SK-N-SH (cell line): ENCODE measurements at regions not wholly inside any gene's neighbourhood (a gene's known extent, or its start where the extent isn't known, plus 50 kb on each side); places are given as distances from the start of the nearest gene placed in this dataset.

Experiments used
- CTCF ChIA-PET: fragments of 300-600, 350-600 bp; formaldehyde crosslinking; extraction: SDS; loops from one replicate; lab custom pipeline; 2021; lab: Yijun Ruan, JAX
- POLR2A ChIA-PET: fragments of 350-600 bp; sonication (Branson Sonifier 250); formaldehyde crosslinking; extraction: SDS; loops from one replicate; lab custom pipeline; 2020; ENCODE audit warnings: antibody characterized with exemption, inconsistent platforms; lab: Yijun Ruan, JAX
- DNase-seq: peaks from one replicate; pipeline ENCODE4 v3.0.0; 2012
- H2AFZ ChIP-seq: fragments of 200-600 bp; sonication (generic); 2 replicates; pipeline ENCODE4 v1.8.1; 2016; ENCODE audit warnings: antibody characterized with exemption, mild to moderate bottlenecking, low read depth
- H3F3A ChIP-seq: fragments of 200-600 bp; sonication (generic); replicated peaks from 2 replicates; pipeline ENCODE3; 2016; ENCODE audit warnings: antibody characterized with exemption, mild to moderate bottlenecking; ENCODE audit not compliant: insufficient read depth
- H3K27ac ChIP-seq, 2 experiments: fragments of 200-500 bp in 1 of 2; fragments of 200-600 bp in 1 of 2; sonication (Bioruptor generic) in 1 of 2; sonication (generic), shearing (Covaris generic) in 1 of 2; 2 replicates each; pipeline versions ENCODE4 v1.5.1 to v1.6.1; 2014 to 2016; ENCODE audit warnings: low read depth in 2 of 2, inconsistent platforms in 1 of 2, low read length in 1 of 2, mild to moderate bottlenecking in 1 of 2, mixed read lengths in 1 of 2
- H3K27me3 ChIP-seq: fragments of 200-600 bp; sonication (generic), shearing (Covaris generic); 2 replicates; pipeline ENCODE4 v1.6.1; 2016; ENCODE audit warnings: mixed run types; ENCODE audit not compliant: insufficient read depth
- H3K36me3 ChIP-seq, 2 experiments: fragments of 200-500 bp in 1 of 2; fragments of 200-600 bp in 1 of 2; sonication (Bioruptor generic) in 1 of 2; sonication (generic) in 1 of 2; replicated peaks in 1 of 2; 2 replicates each; pipeline versions ENCODE3 to v1.5.1; 2014 to 2016; ENCODE audit warnings: low read length in 1 of 2, mild to moderate bottlenecking in 1 of 2; ENCODE audit not compliant: insufficient read depth in 2 of 2, control insufficient read depth in 1 of 2
- H3K4me1 ChIP-seq, 2 experiments: fragments of 200-500 bp in 1 of 2; fragments of 200-600 bp in 1 of 2; sonication (Bioruptor generic) in 1 of 2; sonication (generic), shearing (Covaris generic) in 1 of 2; 2 replicates each; pipeline versions ENCODE4 v1.5.1 to v1.6.1; 2014 to 2016; ENCODE audit warnings: low read depth in 1 of 2, low read length in 1 of 2, mixed run types in 1 of 2; ENCODE audit not compliant: insufficient read depth in 2 of 2, control insufficient read depth in 1 of 2
- H3K4me2 ChIP-seq: fragments of 200-600 bp; sonication (generic), shearing (Covaris generic); 2 replicates; pipeline ENCODE4 v1.6.1; 2017; ENCODE audit warnings: mixed run types
- H3K4me3 ChIP-seq, 2 experiments: fragments of 200-500 bp in 1 of 2; fragments of 200-600 bp in 1 of 2; sonication (Bioruptor generic) in 1 of 2; sonication (generic), shearing (Covaris generic) in 1 of 2; 2 replicates each; pipeline versions ENCODE4 v1.5.1 to v1.8.1; 2014 to 2016; ENCODE audit warnings: low read depth in 2 of 2, inconsistent platforms in 1 of 2, low read length in 1 of 2, mild to moderate bottlenecking in 1 of 2, mixed read lengths in 1 of 2, moderate library complexity in 1 of 2
- H3K79me2 ChIP-seq: fragments of 200-600 bp; sonication (generic); 2 replicates; pipeline ENCODE4 v1.8.1; 2017; ENCODE audit warnings: mild to moderate bottlenecking; ENCODE audit not compliant: insufficient read depth
- H3K9ac ChIP-seq: fragments of 200-600 bp; sonication (generic); 2 replicates; pipeline ENCODE4 v1.6.1; 2017; ENCODE audit warnings: mixed run types
- H3K9me2 ChIP-seq: fragments of 200-600 bp; sonication (generic); 2 replicates; pipeline ENCODE4 v1.6.1; 2017; ENCODE audit warnings: mixed run types
- H3K9me3 ChIP-seq: fragments of 200-600 bp; sonication (generic); 2 replicates; pipeline ENCODE4 v1.6.1; 2017; ENCODE audit warnings: mixed run types, mild to moderate bottlenecking, moderate library complexity
- H4K20me1 ChIP-seq: fragments of 200-600 bp; sonication (generic); 2 replicates; pipeline ENCODE4 v1.6.1; 2017; ENCODE audit warnings: mild to moderate bottlenecking, mixed run types; ENCODE audit not compliant: insufficient read depth
- CHD2 ChIP-seq: fragments of 150-350 bp; IDR thresholded peaks from 2 replicates; pipeline ENCODE4 v1.6.1; 2018; ENCODE audit warnings: low read length; ENCODE audit not compliant: partially characterized antibody
- CTCF ChIP-seq: fragments of 200-600 bp; sonication (generic); IDR thresholded peaks from 2 replicates; pipeline ENCODE4 v1.6.1; 2017; ENCODE audit warnings: antibody characterized with exemption, mild to moderate bottlenecking, moderate library complexity
- EP300 ChIP-seq, 2 experiments: IDR thresholded peaks; 2 replicates each; pipeline versions ENCODE4 v1.4.0 to v1.6.1; 2012; ENCODE audit warnings: borderline replicate concordance in 1 of 2, low read depth in 1 of 2, low read length in 1 of 2
- FOSL2 ChIP-seq: IDR thresholded peaks from 2 replicates; pipeline ENCODE4 v1.4.0; 2012; ENCODE audit warnings: low read depth, mild to moderate bottlenecking, moderate library complexity, borderline replicate concordance
- FOXM1 ChIP-seq: IDR thresholded peaks from 2 replicates; pipeline ENCODE4 v1.4.0; 2012; ENCODE audit warnings: low read depth, mild to moderate bottlenecking
- GABPA ChIP-seq: IDR thresholded peaks from 2 replicates; pipeline ENCODE4 v1.4.0; 2012; ENCODE audit warnings: low read depth, mild to moderate bottlenecking
- JUND ChIP-seq: IDR thresholded peaks from 2 replicates; pipeline ENCODE4 v1.4.0; 2012
- MXI1 ChIP-seq: IDR thresholded peaks from 2 replicates; pipeline ENCODE4 v1.6.1; 2012; ENCODE audit warnings: mild to moderate bottlenecking, low read depth, low read length, improper control_type of control experiment
- NFIC ChIP-seq: IDR thresholded peaks from 2 replicates; pipeline ENCODE4 v1.4.0; 2012; ENCODE audit warnings: borderline replicate concordance
- PBX3 ChIP-seq: IDR thresholded peaks from 2 replicates; pipeline ENCODE4; 2012
- POLR2AphosphoS5 ChIP-seq: IDR thresholded peaks from 2 replicates; pipeline ENCODE4 v1.6.1; 2012; ENCODE audit warnings: low read depth, low read length
- REST ChIP-seq: IDR thresholded peaks from 2 replicates; pipeline ENCODE4 v1.6.1; 2012; ENCODE audit warnings: mild to moderate bottlenecking, low read depth, low read length, moderate library complexity
- RFX5 ChIP-seq: IDR thresholded peaks from 2 replicates; pipeline ENCODE4 v1.6.1; 2012; ENCODE audit warnings: mild to moderate bottlenecking, improper control_type of control experiment, low read length
- RXRA ChIP-seq: IDR thresholded peaks from 2 replicates; pipeline ENCODE4 v1.4.0; 2012; ENCODE audit warnings: low read depth, mild to moderate bottlenecking, borderline replicate concordance
- SIN3A ChIP-seq: IDR thresholded peaks from 2 replicates; pipeline ENCODE4 v1.6.1; 2012; ENCODE audit warnings: low read depth, mild to moderate bottlenecking, low read length, moderate library complexity, borderline replicate concordance
- SMC3 ChIP-seq: IDR thresholded peaks from 2 replicates; pipeline ENCODE4 v1.6.1; 2012; ENCODE audit warnings: low read depth, low read length, improper control_type of control experiment
- TCF12 ChIP-seq: IDR thresholded peaks from 2 replicates; pipeline ENCODE4 v1.4.0; 2012
- TEAD4 ChIP-seq: IDR thresholded peaks from 2 replicates; pipeline ENCODE4 v1.4.0; 2012; ENCODE audit warnings: mild to moderate bottlenecking, borderline replicate concordance; ENCODE audit not compliant: insufficient read depth
- WGBS: methylation state at CpG from one replicate; pipeline ENCODE4 v1.1.6; 2017; ENCODE audit warnings: low lambda C conversion rate; 5-methylcytosine and 5-hydroxymethylcytosine counted together

GRCh38 chr10:35735412-35735811 lies 93.3 kb upstream of the FZD8 start:
- H3K27me3 ChIP-seq: no peaks in the 10 kb centered on the region
- no peaks in the 10 kb centered on the region for H3K9me2 ChIP-seq
- no peaks in the 10 kb centered on the region for H4K20me1 ChIP-seq
- ChIA-PET POLR2A (no interaction called here), CTCF (no interaction called here)
- no peak for DNase-seq
- no peaks in the 10 kb centered on the region for H3K9me3 ChIP-seq
- H2AFZ ChIP-seq: no peak overlapping the region
- H3K4me1 ChIP-seq: no peaks in the 10 kb centered on the region
- no peaks in the 10 kb centered on the region for H3K36me3 ChIP-seq
- 46% methylated on average over 5 of the region's 5 CpGs for whole genome bisulfite sequencing
- no peak overlapping the region for H3K4me2 ChIP-seq
- no peaks in the 10 kb centered on the region for H3F3A ChIP-seq
- no peak overlapping the region for H3K27ac ChIP-seq
- H3K4me3 ChIP-seq: no peak overlapping the region
- no peaks in the 10 kb centered on the region for H3K79me2 ChIP-seq
- H3K9ac ChIP-seq: no peak overlapping the region
- TF ChIP-seq FOSL2 (no peak), MXI1 (no peak), EP300 (IDR thresholded peaks at IDR 0.05; ENCODE audit: borderline replicate concordance in 1 of 2, low read depth in 1 of 2, low read length in 1 of 2) (no peak), RFX5 (no peak), TCF12 (no peak), FOXM1 (no peak), SIN3A (no peak), CTCF (no peak), REST (no peak), TEAD4 (no peak), SMC3 (no peak), CHD2 (no peak), JUND (no peak), PBX3 (no peak), NFIC (no peak), POLR2AphosphoS5 (no peak), RXRA (no peak), GABPA (no peak)
- TF ChIP-seq, all 33 proteins: peak for 0
